ENCODE measurements at regions not wholly inside any gene's neighbourhood (a gene's known extent, or its start where the extent isn't known, plus 50 kb on each side); places are given as distances from the start of the nearest gene placed in this dataset.

- TF ChIP-seq CTCF (IDR thresholded peaks at IDR 0.05; ENCODE audit: poor library complexity), result no peak
- no peak for TF ChIP-seq EZH2 (IDR thresholded peaks at IDR 0.05; ENCODE audit: borderline replicate concordance)
Observed at GRCh38 chr5:167525004-167525403, 766.4 kb upstream of the WWC1 start.

Measured in hepatocyte (in vitro differentiated cells).